ENCODE measurements at regions not wholly inside any gene's neighbourhood (a gene's known extent, or its start where the extent isn't known, plus 50 kb on each side); places are given as distances from the start of the nearest gene placed in this dataset.

- TF ChIP-seq POLR2A (IDR thresholded peaks at IDR 0.05; ENCODE audit: low read depth, low read length) (no peak), MAFK (IDR thresholded peaks at IDR 0.05; ENCODE audit: low read depth, low read length) (no peak), CTCF (conservative IDR thresholded peaks at IDR 0.05; ENCODE audit: low read depth, low read length) (no peak)
Observed at GRCh38 chr1:213523781-213524398, 463.9 kb upstream of the PROX1 start.

All from IMR-90 (cell line).